Activated gamma-delta T cell treated with Interleukin-2 at 50 U/mL for 16 hours (primary cell): ENCODE measurements at regions not wholly inside any gene's neighbourhood (a gene's known extent, or its start where the extent isn't known, plus 50 kb on each side); places are given as distances from the start of the nearest gene placed in this dataset.
"Not testable (repeated sequence)": the region's sequence is repeated elsewhere in the genome, so short reads cannot be mapped to it uniquely, and the experiment has no call there.

Experiments
- DNase-seq: peaks from one replicate; pipeline ENCODE4 v3.0.0-alpha.2; 2020

DNA sequence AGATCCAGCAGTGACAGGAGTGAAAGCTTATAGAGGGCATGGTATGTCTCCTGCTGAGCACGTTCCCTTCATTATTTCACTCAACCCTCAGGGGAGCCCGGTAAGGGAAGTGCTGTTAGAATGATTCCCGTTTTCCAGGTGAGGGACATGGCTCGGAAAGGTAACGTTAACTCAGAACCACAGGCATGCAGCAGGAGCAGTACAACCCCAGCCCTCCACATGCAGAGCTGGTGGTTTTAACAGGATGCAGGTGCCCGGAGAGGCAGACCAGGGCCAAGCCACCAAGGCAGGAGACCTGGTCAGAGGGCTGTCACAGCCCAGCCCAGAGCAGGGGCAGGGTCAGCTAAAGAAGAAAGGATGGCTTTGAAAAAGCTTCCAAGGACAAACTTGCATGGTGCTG lies 268.5 kb downstream of the SH3BP4 start:
- DNase-seq = no peak

GRCh38 chr2:235223011-235223410 lies 270.8 kb upstream of the AGAP1 start:
- DNase-seq = no peak

GRCh38 chr2:235224410-235224809 lies 269.4 kb upstream of the AGAP1 start:
- DNase-seq = no peak

- DNase-seq = no peak
Observed at GRCh38 chr2:235225261-235225660, 268.6 kb upstream of the AGAP1 start.

- DNase-seq = no peak
Observed at GRCh38 chr2:235227590-235227989, 266.3 kb upstream of the AGAP1 start.

DNA sequence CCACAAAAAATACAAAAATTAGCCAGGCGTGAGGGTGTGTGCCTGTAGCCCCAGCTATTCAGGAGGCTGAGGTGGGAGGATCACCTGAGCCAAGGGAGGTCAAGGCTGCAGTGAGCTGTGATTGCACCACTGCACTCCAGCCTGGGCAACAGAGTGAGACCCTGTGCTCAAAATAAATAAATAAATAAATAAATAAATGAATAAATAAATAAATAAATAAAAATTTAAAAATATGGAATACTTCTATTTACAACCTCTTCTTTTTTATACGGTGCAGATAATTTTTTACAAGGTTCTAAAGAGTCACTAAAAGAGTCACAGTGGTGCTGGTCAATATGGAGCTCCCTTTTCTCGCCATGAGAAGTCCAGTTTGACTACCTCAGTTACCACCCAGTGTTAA lies 265.4 kb upstream of the AGAP1 start:
- not testable (repeated sequence) for DNase-seq

GRCh38 chr2:235229236-235229635 lies 264.6 kb upstream of the AGAP1 start:
- no peak for DNase-seq

DNA sequence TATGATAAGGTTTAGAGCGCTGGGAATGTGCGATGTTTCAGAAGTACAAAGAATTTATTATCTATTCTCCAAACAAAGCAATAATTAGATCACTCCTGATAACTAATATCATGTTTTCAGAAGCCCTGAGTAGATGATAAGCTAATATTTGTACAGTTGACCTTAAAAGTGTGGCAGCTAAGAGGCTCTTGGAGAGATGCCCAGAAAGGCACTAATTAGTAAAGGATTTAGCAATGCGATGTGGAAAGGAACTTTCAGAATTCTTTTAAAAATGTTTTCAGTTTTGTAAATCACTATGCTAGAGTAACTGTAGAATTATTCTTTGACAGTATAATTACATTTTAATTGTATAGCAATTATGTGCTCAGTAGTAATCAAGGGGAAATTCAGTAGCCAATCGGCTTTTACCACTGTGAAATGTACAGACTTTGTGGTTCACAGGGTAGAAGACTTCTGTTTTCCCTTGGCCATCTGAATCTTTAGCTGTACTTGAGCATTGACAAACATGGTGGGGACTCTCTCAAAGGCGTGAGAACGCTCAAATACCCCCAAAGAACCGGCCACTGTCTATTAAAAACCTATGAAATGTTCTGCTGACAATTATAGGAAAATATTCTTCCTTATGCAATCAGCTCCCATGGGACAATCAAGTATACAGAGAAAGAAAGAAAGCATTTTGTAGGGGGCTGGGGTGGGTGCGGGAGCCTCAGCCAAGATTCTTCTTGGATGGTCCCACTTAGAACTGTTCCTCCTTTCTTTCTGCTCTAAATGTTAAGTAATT lies 262.8 kb upstream of the AGAP1 start:
- DNase-seq = no peak

DNA sequence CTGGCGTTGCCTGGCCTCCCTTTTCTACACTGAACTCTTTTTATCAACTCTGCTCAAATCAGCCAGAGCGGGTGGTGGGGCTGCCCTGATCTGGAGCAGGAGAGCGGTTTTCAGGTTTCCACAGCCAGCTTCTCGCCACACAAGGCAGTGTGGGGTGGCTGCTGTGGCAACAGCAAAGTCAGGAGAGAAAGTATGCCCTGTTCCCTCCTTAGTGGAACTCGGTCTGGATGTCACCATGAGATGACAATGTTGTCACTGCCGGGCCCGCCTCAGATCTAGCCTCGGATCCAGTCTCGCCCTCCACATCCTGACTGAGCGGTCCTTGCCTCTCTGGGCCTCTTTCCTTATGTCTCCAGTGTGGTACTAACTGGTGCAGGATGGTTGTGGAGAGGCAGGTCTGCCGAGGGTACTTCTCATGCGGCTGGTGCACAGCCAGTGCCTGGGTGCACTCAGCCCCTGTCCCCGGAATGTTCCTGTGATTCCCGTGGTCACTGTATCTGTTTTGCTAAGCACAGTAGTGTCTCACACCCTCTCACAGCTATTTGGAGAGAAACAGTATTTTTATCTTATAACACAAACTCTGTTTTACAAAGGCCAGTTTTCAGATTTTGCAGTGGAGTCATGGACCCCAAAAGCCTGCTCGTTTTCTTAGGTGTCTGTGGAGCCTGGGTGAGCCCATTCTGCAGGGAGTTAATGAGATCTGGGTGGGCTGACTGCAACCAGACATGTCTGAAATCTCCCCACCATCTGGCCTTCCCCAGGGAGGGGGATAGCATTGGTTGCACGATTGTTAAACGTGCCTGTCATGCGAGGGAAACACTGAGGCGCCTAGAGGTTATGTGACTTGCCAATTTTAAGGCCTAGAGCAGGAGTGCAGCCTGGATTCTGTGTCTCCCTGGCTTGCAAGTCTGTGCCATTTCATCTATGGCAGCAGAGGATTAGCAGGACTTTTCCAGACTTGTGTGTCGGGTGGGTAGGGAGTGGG lies 261.1 kb upstream of the AGAP1 start:
- DNase-seq = no peak

DNA sequence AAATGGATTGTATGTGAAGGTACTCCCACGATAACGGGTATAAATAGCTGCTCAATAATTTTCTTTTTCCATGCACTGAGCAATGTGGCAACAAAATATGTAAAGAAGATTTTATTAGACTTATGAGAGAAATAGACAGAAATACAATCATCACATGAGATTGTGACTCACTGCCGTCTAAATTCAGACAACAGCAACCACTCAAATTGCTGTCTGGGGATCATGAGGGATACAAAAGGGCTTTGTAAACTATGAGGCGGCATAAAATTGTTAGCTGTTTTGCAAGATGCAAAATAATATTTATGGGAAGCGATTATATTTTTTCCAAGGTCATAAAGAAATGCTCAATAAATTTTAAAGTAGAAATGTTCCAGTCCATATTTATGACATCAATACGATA lies 259.1 kb upstream of the AGAP1 start:
- DNase-seq = no peak

DNA sequence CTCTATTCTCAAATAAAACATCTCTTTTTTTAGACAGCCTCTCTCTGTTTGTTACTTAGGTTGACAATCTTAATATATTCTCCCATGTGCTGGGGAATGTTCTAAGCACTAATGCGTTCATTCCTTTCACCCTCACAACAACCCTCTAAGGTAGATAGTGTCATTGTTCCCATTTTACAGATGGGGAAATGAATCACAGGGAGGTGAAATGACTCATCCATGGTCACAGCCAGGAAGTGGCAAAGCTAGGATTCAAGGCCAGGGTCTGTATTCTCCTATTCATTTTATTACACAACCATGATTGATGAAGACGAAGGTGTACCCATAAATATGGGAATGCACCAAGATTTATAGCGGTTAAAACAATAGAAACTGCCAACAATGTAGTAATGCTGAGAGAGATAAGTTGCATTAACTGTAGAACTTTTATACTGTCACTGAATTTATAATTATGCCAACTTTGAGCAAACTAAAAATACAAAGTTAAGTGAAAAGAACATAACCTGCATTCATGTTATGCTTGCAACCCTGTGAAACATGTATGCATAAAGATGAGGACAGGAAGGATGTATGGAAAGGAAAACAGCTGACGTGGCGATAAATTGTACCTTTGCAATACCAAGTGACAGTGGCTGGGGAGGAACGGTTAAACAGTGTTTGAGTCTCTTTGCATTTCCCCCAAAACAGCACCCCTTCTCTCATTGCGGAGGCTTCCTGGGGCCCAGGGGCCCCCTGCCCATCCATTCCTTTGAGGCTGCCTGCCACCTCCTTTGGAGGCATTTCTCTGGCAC lies 257.7 kb upstream of the AGAP1 start:
- no peak for DNase-seq

DNA sequence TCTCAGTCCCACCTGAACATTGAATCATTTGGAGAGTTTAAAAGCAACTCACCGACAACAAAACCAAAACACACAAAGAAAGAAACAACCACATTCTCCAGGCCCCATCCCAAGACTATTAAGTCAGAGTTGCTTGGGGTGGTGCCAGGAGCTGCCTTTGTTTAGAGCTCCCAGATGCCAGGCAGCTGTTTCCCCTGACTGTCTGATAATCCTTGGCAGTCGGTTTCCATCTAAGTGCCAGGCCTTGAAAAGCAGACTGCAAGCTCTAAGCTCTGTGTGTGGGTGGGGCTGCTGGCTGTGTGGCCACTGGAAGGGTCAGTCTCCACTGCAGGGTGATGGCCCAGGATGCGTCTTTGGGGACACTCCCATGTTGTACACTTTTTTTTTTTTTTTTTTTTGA lies 255.3 kb upstream of the AGAP1 start:
- DNase-seq = no peak

GRCh38 chr2:235240574-235240973 lies 253.3 kb upstream of the AGAP1 start:
- DNase-seq = no peak

- DNase-seq = no peak
Observed at GRCh38 chr2:235244255-235245220, 249.3 kb upstream of the AGAP1 start.

DNA sequence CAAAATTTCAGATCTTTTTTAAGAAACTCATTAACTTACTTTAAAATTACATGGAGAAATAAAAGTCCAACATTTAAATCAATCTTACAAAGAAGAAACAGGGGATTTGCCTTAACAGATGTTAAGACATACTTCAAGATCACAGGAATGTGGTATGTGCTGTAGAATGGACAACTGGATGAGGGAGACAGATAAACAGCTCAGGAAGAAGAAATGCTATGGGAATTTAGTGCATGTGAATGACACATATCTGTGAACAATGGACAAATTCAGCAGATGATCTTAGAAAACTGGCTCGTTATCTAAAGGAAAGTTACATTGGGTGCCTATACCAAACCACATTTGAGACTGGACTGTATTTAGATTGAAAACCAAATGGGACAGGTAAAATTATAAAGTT lies 246.8 kb upstream of the AGAP1 start:
- no peak for DNase-seq

DNA sequence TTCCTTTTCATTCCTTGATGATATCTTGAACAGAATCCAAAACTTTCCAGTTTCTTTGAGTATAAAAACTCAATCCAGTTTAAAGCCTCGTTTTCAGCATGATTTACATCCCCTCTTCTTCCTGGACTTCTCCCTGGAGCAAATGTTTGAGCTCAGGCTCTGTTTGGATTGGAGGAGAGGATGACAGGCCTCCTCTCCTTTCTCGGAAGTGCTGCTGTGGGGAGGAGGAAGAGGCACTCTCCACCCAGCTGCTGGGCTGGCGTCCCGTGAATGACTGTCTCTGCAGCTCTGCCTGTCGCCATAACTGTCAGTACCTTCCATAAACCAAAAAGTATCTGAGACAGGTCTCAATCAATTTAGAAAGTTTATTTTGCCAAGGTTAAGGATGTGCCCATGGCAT lies 238.2 kb upstream of the AGAP1 start:
- DNase-seq = no peak

GRCh38 chr2:235257590-235257989 lies 236.3 kb upstream of the AGAP1 start:
- DNase-seq = no peak

GRCh38 chr2:235262750-235263149 lies 231.1 kb upstream of the AGAP1 start:
- no peak for DNase-seq

GRCh38 chr2:235263205-235264120 lies 230.4 kb upstream of the AGAP1 start:
- no peak for DNase-seq

- no peak for DNase-seq
Observed at GRCh38 chr2:235264121-235264493, 229.7 kb upstream of the AGAP1 start.

DNA sequence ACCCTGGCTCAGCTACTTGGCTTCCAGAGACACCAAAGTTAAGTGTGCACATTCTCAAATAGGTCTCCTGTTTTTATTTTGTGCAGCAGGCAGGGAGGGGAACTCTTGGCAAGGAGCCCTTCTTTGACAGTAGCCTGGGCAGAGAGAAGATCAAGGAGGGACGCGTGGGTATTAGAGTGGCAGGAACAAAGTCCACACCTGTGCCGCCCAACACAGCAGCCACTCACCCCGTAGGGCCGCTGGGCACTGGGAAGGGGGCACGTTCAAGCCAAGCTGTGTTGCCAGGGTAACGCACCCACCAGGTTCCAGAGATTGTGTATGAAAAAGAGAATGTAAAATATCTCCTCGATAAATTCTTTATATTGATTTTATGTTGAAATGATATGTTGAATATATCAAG lies 229.3 kb upstream of the AGAP1 start:
- DNase-seq = no peak
